GM21367 (cell line): ENCODE measurements at regions not wholly inside any gene's neighbourhood (a gene's known extent, or its start where the extent isn't known, plus 50 kb on each side); places are given as distances from the start of the nearest gene placed in this dataset.
"Not testable (repeated sequence)": the region's sequence is repeated elsewhere in the genome, so short reads cannot be mapped to it uniquely, and the experiment has no call there.

Experiments
- ATAC-seq: cut with Tn5 transposase; IDR thresholded peaks from one replicate; pipeline ENCODE4 v1.9.1; 2021; ENCODE audit not compliant: unreplicated experiment

GRCh38 chr16:52113533-52114183 lies 433.3 kb downstream of the TOX3 start:
- ATAC-seq: no peak

- ATAC-seq: not testable (repeated sequence)
Observed at GRCh38 chr16:52104993-52105392, 441.9 kb downstream of the TOX3 start.

GRCh38 chr16:52103791-52104190 lies 443.2 kb downstream of the TOX3 start:
- no peak for ATAC-seq

DNA sequence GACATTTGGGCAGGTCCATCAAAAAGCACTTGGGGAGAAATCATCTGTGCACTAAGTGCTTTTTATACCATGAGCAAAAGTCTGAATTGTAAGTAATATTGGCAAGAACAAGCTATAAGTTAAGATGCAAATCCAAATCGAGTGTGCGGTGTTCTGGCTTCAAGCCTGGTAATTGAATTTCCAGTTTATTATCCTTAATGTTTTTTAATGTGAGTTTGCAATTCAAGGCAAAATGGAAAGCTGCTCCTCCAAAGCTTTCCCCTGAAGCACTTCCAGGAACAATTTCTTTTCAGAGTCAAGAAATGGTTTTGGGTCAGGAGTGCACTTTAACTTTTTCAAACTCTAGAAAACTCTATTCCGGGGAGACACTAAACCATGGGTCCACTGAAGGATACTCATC lies 445.7 kb downstream of the TOX3 start:
- no peak for ATAC-seq

DNA sequence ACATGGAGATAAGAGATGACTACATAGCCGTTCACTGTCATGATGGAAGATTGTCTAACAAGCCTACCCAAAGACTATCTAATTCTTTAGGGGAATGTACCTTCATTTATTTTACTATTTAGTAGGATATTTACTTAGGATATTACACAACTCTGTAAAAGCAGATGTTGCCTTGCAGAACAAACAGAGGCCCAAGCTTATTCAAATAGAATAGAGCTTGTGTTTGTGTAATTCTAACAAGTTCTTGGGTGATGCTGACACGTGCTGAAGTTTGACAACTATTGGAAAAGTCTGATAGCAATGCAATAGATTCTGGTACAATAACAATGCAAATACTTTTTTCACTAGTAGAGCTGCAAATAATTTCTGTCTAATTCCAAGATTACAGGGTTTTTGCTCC lies 447.6 kb downstream of the TOX3 start:
- ATAC-seq: no peak

- no peak for ATAC-seq
Observed at GRCh38 chr16:52095471-52095870, 451.5 kb downstream of the TOX3 start.

GRCh38 chr16:52092126-52092525 lies 454.8 kb downstream of the TOX3 start:
- no peak for ATAC-seq

- ATAC-seq: no peak
Observed at GRCh38 chr16:52090080-52090479, 456.9 kb downstream of the TOX3 start.

GRCh38 chr16:52089476-52089875 lies 457.5 kb downstream of the TOX3 start:
- no peak for ATAC-seq

- no peak for ATAC-seq
Observed at GRCh38 chr16:52086901-52087300, 460.0 kb downstream of the TOX3 start.

DNA sequence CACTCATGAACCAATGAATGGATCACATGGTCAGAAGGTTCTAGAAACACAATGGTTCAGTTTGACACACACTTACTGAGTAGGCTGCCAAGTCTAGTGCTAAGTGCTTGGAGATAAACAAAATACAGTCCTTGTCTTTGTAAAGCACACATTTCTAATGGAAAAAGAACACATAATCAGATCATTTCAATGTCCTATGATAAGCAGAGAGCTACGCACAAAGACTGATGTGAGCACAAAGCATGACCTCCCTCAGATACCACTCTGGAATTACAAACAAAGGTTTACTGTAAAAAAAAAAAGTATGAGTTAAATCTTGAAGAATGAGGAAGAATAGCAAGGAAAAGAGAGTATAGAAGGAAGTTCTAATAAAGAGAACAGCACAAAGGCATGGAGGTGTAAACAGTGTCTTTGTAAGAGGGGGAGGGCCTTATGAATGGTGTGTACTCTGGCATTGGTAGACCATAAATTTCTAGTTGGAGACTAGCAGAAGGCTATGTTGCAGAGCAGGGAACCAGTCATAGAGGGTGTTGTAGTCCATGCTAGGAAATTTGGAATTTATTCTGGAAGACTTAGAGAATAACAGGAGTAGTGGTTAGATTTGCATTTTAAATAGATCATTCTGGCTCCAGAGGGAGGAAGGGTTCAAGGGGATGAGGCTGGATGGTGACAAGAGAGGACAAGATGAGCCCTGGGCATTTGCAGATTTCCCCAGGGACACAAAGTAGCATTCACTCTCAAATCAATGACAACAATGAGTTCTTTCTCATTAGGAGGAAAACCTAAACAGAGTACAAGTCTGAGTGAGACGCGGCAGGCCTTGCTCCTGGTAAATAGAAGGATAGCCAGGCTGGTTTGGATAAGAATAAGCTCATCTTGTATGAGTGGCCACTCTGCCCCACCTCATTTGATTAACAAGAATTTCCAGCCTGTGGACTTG lies 468.0 kb downstream of the TOX3 start:
- no peak for ATAC-seq

DNA sequence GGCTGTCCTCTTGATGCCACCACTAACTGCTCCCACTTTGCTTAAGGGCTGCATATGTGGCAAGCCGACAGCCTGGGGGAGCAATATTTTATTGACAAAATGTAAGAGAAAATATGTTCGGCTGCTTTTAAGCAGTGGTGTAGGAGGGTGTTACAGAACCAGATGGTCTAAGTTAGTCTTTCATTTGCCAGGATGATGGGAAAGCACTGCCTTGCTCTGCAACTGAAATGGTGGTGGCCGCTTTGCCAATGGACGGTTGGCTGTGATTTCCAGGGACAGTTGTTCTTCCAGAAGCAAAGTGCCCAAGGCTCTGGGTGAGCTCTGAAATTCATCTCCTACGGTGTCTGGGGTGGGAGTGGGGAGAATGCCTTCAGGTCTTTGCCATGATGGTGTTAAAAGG lies 469.3 kb downstream of the TOX3 start:
- ATAC-seq: no peak

DNA sequence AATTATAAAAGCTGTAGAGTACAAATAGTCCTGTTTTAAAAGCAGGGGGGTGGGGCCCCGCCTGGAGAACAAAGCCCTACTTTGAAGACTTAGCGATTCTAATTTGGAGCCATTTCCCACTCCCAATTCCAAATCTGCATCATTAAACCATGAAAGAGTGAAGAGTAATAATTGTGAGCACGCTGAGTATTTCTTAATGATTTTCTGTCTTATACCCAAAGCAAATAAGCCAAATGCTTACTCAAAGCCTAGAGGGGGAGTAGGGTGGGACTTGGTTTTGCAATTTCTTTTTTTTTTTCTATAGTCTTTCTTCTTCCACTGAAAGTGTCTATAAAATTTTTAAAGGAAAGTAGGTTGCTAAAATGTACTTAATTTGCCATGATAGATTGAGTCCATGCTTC lies 470.1 kb downstream of the TOX3 start:
- no peak for ATAC-seq

DNA sequence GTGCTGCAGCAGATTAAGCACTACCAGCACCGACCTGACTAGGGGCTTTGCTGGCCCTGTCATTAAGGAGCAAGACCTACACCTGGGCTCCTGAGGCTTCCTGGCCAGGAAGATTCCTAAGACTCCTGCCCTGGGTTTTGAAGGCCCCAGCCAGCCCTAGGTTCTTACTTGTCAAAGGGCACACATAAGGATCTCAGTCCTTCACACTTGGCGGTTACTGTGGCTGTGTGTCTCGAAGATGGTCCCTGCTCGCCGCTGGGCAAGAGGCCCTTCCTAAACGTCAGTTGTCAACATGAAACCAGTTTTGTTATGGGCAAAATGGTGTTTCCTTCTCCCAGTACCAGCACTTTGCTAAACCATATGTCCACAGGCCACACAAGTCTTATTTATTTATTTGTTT lies 470.6 kb downstream of the TOX3 start:
- ATAC-seq: no peak

DNA sequence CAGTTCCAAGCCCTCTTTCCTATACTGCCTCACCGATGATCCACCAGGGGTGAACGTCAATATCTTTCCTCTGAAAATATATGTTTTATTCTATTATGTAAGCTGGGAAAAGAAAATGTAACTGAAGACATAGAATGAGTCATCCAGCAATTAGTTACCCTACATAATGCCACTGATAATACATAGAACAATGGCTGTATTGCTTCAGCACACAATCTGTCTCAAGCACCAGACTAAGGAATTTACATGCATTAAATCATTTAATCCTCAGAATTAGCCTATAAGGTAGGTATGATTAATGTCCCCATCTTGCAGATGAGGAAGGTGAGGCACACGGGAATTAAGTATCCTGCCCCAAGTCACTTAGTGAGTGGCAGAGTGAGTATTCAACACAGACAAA lies 472.8 kb downstream of the TOX3 start:
- no peak for ATAC-seq

DNA sequence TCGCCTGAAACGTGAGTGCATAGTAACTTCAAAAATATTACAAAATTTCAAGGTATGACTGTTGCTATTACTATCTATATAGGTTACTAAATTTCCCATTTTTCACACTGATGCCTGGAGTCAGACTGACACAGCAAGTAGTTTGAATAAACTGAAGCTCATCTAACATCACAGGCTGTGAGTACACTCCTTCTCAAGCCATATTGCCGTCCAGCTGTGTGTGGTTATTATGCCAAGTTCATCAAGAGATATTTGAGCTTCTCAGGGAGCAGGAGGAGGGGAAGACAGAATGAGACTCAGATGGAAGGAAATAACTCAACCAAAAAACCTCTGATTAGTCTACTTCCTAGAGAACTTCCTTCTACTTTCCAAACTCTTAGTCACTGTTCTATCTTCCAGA lies 473.9 kb downstream of the TOX3 start:
- ATAC-seq: no peak

DNA sequence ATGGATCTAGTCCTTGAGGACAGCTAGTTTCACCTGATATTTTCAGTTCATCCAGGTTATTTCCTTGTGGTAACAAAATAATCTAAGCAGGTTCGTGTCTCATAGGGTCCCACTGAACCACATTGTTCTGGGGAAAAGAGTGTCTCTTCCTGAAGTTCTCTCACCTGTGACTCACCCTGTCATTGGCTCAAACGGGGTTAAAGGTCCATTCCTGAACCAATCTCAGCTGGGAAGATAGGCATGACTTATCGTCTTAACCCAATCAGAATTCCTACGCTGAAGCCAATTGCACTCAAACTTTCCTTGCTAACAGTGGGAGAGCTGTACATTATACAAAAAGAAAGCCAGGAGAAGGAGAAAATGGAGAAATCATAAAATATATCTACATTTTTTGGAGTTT lies 475.8 kb downstream of the TOX3 start:
- ATAC-seq: no peak

GRCh38 chr16:52070341-52071057 lies 476.4 kb downstream of the TOX3 start:
- ATAC-seq: no peak

DNA sequence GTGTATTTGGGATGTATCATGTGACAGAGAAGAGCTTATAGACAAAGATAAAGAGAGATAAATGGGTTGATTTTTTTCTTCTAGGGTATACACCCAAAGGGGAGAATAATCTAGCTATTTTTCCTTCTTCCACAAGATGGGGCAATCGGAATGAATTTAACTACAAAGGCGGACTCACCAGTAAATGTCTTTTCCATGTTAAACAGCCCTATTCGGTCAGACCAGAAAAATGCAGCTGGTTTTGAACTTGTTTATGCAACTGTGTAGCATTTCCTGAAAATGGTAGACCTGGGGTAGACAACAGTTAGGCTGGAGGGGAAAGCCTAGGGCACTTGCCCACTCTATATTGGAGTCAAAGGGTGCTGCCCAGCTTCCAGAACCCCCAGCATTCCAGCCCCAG lies 477.1 kb downstream of the TOX3 start:
- ATAC-seq: no peak

GRCh38 chr16:52068447-52069074 lies 478.4 kb downstream of the TOX3 start:
- ATAC-seq: no peak

DNA sequence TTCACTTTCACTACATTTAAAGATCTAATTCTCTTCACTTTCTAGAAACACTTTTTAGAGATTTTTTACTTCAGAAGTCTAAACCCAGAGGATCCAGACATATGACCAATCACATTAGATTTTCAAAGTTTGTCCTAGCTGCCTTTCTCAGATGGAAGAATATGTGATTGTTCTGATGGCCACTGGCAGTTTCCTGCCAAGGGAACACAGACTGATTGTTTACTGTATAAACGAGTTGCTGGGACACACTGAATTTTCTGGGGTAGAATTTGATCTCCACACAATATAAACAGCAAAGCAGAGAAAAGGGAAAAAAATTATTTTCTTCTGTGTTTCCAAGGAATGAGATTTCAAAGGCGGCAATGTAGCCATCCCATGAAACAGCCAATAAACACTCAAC lies 480.0 kb downstream of the TOX3 start:
- ATAC-seq: no peak
